GM13977 (cell line): ENCODE measurements at regions not wholly inside any gene's neighbourhood (a gene's known extent, or its start where the extent isn't known, plus 50 kb on each side); places are given as distances from the start of the nearest gene placed in this dataset.

Experiments
- DNase-seq: peaks from one replicate; pipeline ENCODE4 v3.0.0; 2012; ENCODE audit warnings: low spot score
- CTCF ChIP-seq: IDR thresholded peaks from 2 replicates; pipeline ENCODE4 v1.5.1; 2012; ENCODE audit warnings: mild to moderate bottlenecking, control low read depth; ENCODE audit not compliant: insufficient read depth; ENCODE audit errors: extremely low read depth, missing control alignments
- in situ Hi-C: fragments of 300-500 bp; cut with MboI; formaldehyde crosslinking; loops from one replicate; pipeline ENCODE4 v1.12.0; 2022; ENCODE audit warnings: low sequenced_read_pairs, low pct_unique_long_range_greater_than_20kb, mixed read lengths, inconsistent platforms; ENCODE audit not compliant: unreplicated experiment

GRCh38 chr14:40806471-40806870, 800.2 kb upstream of the LRFN5 start:
- in situ Hi-C loops, result no loop called here
- no peak for TF ChIP-seq CTCF
- DNase-seq, result no peak

GRCh38 chr14:40796168-40796567, 810.5 kb upstream of the LRFN5 start:
- TF ChIP-seq CTCF, result no peak
- in situ Hi-C loops, result no loop called here
- no peak for DNase-seq

GRCh38 chr14:40784860-40785259, 821.8 kb upstream of the LRFN5 start:
- in situ Hi-C loops, result no loop called here
- TF ChIP-seq CTCF, result no peak
- DNase-seq, result no peak

GRCh38 chr14:40762685-40763084, 844.0 kb upstream of the LRFN5 start:
- DNase-seq, result no peak
- TF ChIP-seq CTCF, result no peak
- in situ Hi-C loops, result no loop called here

- no peak for DNase-seq
- no peak for TF ChIP-seq CTCF
- in situ Hi-C loops, result no loop called here
Measured at GRCh38 chr14:40762177-40762576, 844.5 kb upstream of the LRFN5 start.

GRCh38 chr14:40760704-40761103, 846.0 kb upstream of the LRFN5 start:
- TF ChIP-seq CTCF, result no peak
- in situ Hi-C loops, result no loop called here
- no peak for DNase-seq

- in situ Hi-C loops, result no loop called here
- DNase-seq, result no peak
- TF ChIP-seq CTCF, result no peak
Measured at GRCh38 chr14:40758076-40758475, 848.6 kb upstream of the LRFN5 start.
